Urinary bladder (tissue), 3 donors: ENCODE measurements at regions not wholly inside any gene's neighbourhood (a gene's known extent, or its start where the extent isn't known, plus 50 kb on each side); places are given as distances from the start of the nearest gene placed in this dataset.
A peak's percentile ranks its signal among the peaks of the same experiment; 100 is the strongest.

Experiments used
- DNase-seq: peaks from one replicate; pipeline ENCODE4 v3.0.0-alpha.2; 2015; ENCODE audit errors: extremely low spot score
- H3K27ac ChIP-seq: one replicate; pipeline ENCODE4 v1.5.1; 2013; ENCODE audit warnings: low read depth, mild to moderate bottlenecking, moderate library complexity
- H3K36me3 ChIP-seq: one replicate; pipeline ENCODE4 v1.6.1; 2013; ENCODE audit warnings: mild to moderate bottlenecking, moderate library complexity; ENCODE audit not compliant: insufficient read depth
- H3K4me1 ChIP-seq: one replicate; pipeline ENCODE4 v1.6.1; 2013; ENCODE audit warnings: mild to moderate bottlenecking, moderate library complexity; ENCODE audit not compliant: insufficient read depth
- H3K4me3 ChIP-seq: one replicate; pipeline ENCODE4 v1.5.1; 2013; ENCODE audit warnings: low read depth, low read length
- WGBS: extraction: QIAGEN DNeasy Blood & Tissue Kit; methylation state at CpG from one replicate; pipeline ENCODE4 v1.1.7; 2013; 5-methylcytosine and 5-hydroxymethylcytosine counted together
- donor health status: healthy with polysubstance abuse.
- donor health status: healthy.

DNA sequence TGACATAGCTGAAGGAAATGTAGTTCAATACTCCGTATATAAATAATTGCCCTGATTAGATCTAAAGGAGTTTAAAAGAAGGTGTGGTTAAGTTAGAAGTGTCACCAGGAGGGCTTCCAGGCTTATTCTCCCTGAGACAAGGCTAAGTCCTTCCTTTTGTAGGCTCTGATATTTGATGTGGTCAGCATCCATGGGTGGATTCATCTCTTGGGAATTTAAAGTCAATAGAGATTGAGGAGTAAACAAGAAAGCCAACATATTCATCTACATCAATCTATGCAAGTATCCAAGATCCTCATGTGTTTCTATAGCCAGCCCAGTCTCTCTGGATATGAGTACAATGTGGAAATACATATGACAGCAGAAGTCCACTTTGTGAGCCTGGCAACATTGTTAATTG is 76.8 kb downstream of the KCTD12 start:
- 69% methylated on average over 1 of the region's 1 CpG for WGBS
- H3K4me3 ChIP-seq: no peak overlapping the region
- no peak for DNase-seq

DNA sequence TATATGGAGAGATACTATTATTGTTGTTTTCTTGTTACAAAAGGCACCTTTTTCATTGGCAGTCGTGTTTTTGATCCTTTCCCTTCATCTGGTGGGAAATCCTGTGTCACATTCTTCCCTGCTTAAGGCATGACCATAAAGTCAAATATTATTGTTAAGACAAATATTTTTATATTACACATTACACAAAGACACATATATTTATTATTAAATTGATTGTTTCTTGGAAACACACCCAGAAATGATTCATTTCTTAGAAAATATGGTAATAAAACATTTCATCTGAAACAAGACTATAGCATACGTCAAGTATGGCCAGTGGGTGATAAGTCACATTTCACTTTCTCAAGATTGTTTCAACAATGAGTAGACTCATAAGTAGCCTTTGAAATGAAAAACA is 77.3 kb downstream of the KCTD12 start:
- no peak overlapping the region for H3K27ac ChIP-seq
- H3K36me3 ChIP-seq: no peaks in the 10 kb centered on the region
- H3K4me3 ChIP-seq: no peak overlapping the region
- H3K4me1 ChIP-seq: no peaks in the 10 kb centered on the region
- DNase-seq: no peak
- 73% methylated on average over 2 of the region's 2 CpGs for WGBS

More for the DNA sequence above, 76.8 kb downstream of the KCTD12 start:
- no peaks in the 10 kb centered on the region for H3K4me1 ChIP-seq
- no peaks in the 10 kb centered on the region for H3K36me3 ChIP-seq
- no peak overlapping the region for H3K27ac ChIP-seq

DNA sequence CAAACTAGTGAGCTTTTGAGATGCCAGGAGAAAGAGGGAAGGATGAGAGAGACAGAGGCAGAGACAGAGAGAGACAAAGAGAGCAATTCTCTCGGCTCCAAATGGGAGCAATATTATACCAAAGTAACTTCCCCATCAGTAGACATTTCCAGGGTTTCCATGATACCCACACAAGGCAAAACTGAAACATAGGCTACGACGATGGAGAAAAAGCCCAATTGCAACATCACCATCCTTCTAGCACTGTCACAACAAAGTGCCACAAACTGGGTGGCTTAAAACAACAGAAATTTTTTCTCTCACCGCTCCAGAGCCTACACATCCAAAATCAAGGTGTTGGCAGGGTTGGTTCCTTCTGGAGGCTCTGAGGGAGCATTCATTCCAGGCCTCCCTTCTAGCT is 81.4 kb downstream of the KCTD12 start:
- 96% methylated on average over 4 of the region's 4 CpGs for WGBS
- no peaks in the 10 kb centered on the region for H3K4me1 ChIP-seq
- DNase-seq: no peak

DNA sequence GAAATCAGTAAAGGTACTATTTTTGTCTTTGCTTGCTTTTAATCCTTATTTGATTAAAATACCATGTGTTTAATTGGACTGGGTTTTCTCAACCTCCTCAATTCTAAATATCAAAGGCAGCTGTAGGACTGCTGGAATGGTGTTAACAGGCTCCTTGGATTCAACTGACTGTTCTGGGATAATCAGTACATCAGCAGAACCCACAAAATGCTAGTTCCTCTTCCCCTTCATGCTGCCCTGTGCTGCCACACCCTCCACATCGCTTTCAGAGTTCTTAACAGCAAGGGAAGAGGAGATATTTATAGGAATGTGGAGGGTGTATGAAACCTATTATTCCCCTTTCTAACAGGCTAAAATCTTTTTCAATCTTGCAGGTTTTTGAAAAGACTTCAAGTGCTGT is 82.4 kb downstream of the KCTD12 start:
- Histone ChIP-seq H3K27ac (no peak overlapping the region), H3K4me3 (no peak overlapping the region), H3K36me3 (no peaks in the 10 kb centered on the region), H3K4me1 (no peaks in the 10 kb centered on the region)
- WGBS: 85% methylated on average over 1 of the region's 1 CpG
- DNase-seq: no peak

More for the DNA sequence above, 81.4 kb downstream of the KCTD12 start:
- Histone ChIP-seq H3K36me3 (no peaks in the 10 kb centered on the region), H3K27ac (no peak overlapping the region), H3K4me3 (no peak overlapping the region)

DNA sequence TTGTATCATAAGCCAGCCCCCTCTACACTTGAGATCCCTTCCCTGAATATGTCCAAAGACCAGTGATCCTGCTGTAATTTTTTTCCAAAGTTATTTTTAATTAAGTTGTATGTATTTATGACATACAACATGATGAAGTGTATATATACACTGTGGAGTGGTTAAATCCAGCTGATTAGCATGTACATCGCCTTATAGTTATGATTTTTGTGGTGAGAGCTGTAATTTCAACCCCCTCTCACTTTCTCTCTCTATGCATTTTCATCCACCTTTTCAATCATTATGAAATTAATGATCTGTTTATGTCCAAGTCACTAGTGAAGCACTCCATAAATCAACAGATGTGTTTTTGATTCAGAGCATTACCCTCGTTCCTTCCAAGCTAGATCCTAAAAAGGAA is 85.3 kb downstream of the KCTD12 start:
- Histone ChIP-seq H3K27ac (no peak overlapping the region), H3K4me3 (no peak overlapping the region)
- 84% methylated on average over 2 of the region's 2 CpGs for WGBS

DNA sequence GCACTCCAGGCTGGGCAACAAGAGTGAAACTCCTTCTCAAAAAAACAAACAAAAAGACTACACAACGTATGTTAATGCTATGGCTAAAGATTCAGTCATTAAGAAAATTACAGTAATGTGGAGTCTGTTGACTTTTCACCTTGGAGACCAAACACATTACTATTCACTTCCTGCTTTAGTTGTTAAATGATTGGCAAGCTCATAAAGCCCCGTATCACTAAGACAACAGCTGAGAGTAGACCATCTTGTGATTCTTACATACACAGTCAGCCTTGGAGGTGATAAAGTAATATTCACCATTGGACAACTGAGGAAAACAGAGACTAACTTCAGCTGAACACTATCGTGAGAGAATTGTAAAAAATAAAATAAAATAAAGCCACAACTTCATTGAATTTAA is 86.5 kb downstream of the KCTD12 start:
- H3K4me1 ChIP-seq: no peaks in the 10 kb centered on the region
- no peak overlapping the region for H3K27ac ChIP-seq
- no peak overlapping the region for H3K4me3 ChIP-seq
- no peaks in the 10 kb centered on the region for H3K36me3 ChIP-seq
- no peak for DNase-seq
- 53% methylated on average over 3 of the region's 3 CpGs for WGBS

More for the DNA sequence above, 85.3 kb downstream of the KCTD12 start:
- no peaks in the 10 kb centered on the region for H3K4me1 ChIP-seq
- DNase-seq: no peak
- H3K36me3 ChIP-seq: no peaks in the 10 kb centered on the region

DNA sequence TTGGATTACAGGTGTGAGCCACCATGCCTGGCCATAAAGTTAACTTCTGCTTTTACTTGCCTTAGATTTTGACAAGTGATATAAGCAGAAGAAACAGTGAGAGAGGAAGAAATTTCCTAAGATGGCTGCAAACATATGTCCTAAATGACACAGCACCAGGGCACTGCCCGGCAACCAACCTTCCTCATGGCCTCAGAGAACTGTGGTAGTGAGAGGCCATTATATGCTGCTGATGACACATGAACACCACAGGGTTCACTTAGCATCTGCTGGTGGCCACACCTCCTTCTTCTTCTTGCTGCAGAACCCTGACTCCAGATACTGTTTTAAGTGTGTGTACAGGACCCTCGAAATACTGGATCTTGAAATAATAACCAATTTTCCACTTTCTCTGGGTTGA is 88.2 kb downstream of the KCTD12 start:
- H3K27ac ChIP-seq: no peak overlapping the region
- H3K4me3 ChIP-seq: no peak overlapping the region
- H3K4me1 ChIP-seq: no peaks in the 10 kb centered on the region
- no peaks in the 10 kb centered on the region for H3K36me3 ChIP-seq
- no peak for DNase-seq
- 83% methylated on average over 2 of the region's 2 CpGs for WGBS

DNA sequence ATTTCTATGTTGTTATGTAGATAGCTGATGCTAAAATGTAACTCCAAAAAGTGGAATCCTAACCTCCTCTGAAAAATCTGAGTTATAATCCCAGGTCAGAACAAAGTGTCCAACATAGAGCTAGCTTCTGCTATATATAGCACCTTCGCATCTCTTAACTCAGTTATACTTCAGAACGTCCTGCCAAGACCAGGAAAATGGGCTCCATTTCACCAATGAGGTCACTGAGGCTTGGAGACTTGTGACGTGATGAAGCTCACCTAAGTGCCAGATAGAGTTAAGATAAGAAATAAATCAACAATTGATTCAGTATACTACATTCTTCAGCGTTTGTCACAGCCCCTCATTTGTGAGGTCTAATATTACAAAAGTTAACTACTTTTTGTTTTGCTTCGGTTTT is 88.8 kb downstream of the KCTD12 start:
- Histone ChIP-seq H3K27ac (no peak overlapping the region), H3K36me3 (no peaks in the 10 kb centered on the region), H3K4me3 (no peak overlapping the region), H3K4me1 (no peaks in the 10 kb centered on the region)
- no peak for DNase-seq
- 55% methylated on average over 5 of the region's 5 CpGs for WGBS

DNA sequence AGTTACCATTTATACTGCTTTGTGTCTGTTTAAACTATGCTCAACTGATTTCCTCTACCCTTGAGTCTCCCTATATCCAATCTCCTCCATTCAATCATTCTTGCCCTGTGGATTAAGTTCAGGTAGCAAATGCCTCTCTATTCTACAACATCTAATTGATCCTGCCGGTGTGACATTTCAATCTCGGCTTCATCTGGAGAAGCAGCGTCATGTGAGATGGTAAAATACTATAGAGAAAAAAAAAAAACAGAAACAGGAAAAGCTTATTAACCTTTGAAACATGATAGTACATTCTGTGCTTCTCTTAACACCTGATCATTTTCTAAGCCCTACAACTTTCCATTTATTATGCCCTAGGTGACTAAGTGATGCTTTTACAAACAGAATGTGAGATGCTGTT is 89.4 kb downstream of the KCTD12 start:
- no peak for DNase-seq
- WGBS: 91% methylated on average over 3 of the region's 3 CpGs
- Histone ChIP-seq H3K36me3 (no peaks in the 10 kb centered on the region), H3K4me3 (no peak overlapping the region), H3K4me1 (no peaks in the 10 kb centered on the region), H3K27ac (no peak overlapping the region)

DNA sequence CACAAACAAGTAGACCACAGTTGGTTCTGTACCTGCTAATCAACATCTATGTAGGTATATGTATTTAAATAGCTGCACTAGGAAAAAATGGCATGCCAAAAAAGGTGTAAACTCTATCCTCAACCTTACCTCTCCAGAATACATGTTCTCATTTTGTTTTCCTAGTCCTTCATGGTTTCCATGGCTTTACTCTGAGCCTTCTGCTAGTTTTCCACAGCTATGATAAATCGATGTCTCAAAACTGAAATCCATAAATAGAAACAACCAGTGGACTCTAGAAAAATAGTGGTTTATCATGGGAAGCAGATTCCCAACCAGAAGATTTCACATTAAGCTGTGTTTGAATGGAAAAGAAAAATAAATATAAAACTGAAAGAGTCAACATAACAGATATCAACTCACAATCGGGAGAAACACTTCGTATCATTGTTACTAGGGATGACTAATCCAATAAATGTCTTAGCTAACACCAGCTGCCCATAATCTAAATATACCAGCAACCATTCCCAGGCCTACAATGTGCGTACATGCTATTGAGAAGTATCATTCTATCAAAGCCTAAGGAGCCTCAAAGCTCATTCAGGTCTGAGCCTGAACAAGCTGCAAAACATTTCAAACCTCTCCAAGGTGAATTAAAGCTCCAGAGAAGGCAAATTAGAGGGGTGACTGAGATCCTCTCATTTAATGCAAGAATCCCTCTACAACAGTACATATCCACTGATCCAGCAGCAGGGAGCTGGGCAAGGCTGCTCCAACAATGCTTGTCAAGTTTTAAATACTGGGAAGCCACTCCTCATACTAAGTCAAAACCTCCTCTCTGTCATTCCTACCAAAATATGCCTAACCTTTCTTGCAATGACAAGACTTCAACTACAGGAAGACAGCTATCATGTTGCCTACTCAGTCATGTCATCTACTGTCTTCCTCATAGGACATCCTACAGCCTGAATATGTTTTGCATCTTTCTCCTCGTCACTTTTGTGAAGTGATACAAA is 90.2 kb downstream of the KCTD12 start:
- H3K4me3 ChIP-seq: no peak overlapping the region
- WGBS: 48% methylated on average over 5 of the region's 5 CpGs
- H3K36me3 ChIP-seq: no peaks in the 10 kb centered on the region
- H3K4me1 ChIP-seq: no peaks in the 10 kb centered on the region
- no peak for DNase-seq
- H3K27ac ChIP-seq: no peak overlapping the region

DNA sequence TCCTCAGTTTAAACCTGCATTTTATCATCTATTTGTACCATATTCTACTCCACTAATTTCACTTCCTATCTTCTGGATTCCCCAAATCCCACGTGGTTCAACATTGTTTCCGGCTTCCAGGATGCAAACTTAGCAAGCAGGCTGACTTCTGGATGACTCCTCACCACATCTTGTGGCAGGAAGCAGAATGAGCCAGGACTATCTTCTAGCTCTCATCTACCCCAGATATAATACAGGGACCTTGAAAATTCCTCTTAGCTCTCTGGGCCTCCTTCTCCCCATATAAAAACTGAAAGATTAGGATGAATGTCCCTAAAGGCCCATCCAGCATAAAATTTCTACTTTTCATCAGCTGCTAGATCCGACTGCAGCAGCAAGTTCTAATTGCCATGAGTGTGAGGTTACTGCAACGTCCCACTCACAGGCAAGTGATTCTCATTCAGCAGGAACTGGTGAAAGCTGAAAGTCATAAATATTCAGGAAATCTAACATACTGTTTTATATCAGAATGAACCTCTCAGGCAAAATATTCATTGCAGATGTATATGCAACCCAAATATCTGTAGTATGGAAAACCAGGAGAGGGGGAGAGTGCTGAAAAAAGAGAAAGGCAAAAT is 93.4 kb downstream of the KCTD12 start:
- Histone ChIP-seq H3K36me3 (no peaks in the 10 kb centered on the region), H3K4me1 (no peaks in the 10 kb centered on the region), H3K27ac (no peak overlapping the region), H3K4me3 (no peak overlapping the region)
- WGBS: 20% methylated on average over 4 of the region's 4 CpGs
- DNase-seq: peak; percentile 64

DNA sequence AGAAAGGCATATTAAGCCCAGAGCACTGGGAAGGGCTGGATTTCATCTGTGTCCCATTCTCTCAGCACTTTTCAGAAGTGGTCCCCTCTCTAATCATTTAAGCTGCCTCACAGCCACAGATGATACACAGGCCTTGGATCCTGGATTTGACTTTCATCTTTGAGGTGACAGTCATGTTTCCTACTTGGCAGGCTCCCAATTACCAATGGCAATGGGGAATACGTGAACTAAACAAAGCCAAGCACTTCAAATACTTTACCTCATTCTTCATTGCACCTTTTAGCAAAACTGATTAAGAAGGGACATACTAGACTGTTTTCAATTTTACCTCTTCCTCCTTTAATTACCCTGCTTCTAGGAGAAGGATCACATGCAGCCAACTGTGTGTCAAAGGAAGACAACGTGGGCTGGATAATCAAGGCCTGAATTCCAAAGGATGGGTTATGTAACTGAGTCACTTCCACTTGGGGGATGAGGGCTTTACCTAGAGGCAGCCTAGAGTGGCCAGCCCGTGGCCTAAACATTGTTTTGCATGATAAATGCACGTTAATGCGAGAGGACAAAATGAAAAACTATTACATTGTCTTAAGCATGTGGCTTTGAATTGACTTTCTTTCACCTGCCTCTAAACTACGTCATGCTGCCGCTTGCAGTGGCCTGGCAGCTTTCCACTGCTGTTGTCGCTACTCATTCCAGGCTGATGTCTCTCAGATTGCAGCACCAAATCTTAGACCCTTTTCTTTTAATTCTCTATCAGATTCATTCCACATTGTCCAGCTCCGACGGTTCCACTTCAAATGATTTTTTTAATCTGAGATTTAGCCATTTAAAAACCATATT is 95.0 kb downstream of the KCTD12 start:
- Histone ChIP-seq H3K27ac (no peak overlapping the region), H3K4me3 (no peak overlapping the region), H3K36me3 (no peaks in the 10 kb centered on the region), H3K4me1 (no peaks in the 10 kb centered on the region)
- 82% methylated on average over 10 of the region's 10 CpGs for WGBS
- no peak for DNase-seq

DNA sequence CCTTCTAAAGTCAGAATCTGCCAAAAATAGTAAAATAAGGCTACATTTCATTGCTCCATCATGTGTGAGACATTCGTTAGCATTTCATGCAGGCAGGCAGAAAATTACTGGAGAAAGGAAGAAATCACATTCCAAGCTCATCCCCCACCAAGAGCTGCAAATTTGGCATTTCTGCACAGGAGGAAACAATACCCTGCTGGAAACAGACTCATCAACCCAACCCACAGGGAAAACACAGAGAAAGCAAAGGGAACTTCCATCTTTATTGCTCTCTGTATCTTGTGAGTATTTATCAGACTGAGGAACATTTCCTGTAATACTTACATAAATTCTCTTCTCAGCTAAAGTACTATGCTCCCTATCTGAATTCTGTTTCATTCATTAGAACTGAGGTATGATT is 95.7 kb downstream of the KCTD12 start:
- no peaks in the 10 kb centered on the region for H3K36me3 ChIP-seq
- H3K4me1 ChIP-seq: no peaks in the 10 kb centered on the region
- no peak overlapping the region for H3K4me3 ChIP-seq
- DNase-seq: no peak
- no peak overlapping the region for H3K27ac ChIP-seq
- WGBS: 74% methylated on average over 1 of the region's 1 CpG
